Tibial artery (tissue), 4 donors: ENCODE measurements at regions not wholly inside any gene's neighbourhood (a gene's known extent, or its start where the extent isn't known, plus 50 kb on each side); places are given as distances from the start of the nearest gene placed in this dataset.

Source experiments
- DNase-seq, 2 donors: peaks; one replicate each; pipeline ENCODE4 v3.0.0-alpha.2; 2019
- H3K27ac ChIP-seq, 2 donors: fragments of 200-600 bp; sonication (generic) in 1 of 2; 1 replicate in 1 of 2; 2 replicates in 1 of 2; pipeline ENCODE4 v1.5.1; 2018 to 2019; ENCODE audit warnings: mild to moderate bottlenecking in 1 of 2
- H3K27me3 ChIP-seq, 2 donors: fragments of 200-600 bp; sonication (generic) in 1 of 2; one replicate each; pipeline versions ENCODE4 v1.5.1 to v1.6.0; 2016 to 2019
- H3K36me3 ChIP-seq, 3 donors: fragments of 200-600 bp; sonication (generic) in 2 of 3; one replicate each; pipeline ENCODE4 v1.5.1; 2016 to 2019; ENCODE audit warnings: mild to moderate bottlenecking in 2 of 3
- H3K4me1 ChIP-seq, 4 donors: fragments of 200-600 bp; sonication (generic) in 2 of 4; 1 replicate in 3 of 4; 2 replicates in 1 of 4; pipeline ENCODE4 v1.5.1; 2016 to 2019
- H3K4me3 ChIP-seq, 2 donors: fragments of 200-600 bp; sonication (generic) in 1 of 2; 1 replicate in 1 of 2; 2 replicates in 1 of 2; pipeline ENCODE4 v1.5.1; 2018 to 2019; ENCODE audit warnings: mild to moderate bottlenecking in 2 of 2
- H3K9me3 ChIP-seq, 3 donors: fragments of 200-600 bp; sonication (generic) in 1 of 3; one replicate each; pipeline ENCODE4 v1.5.1; 2016 to 2019
- CTCF ChIP-seq, 2 experiments: fragments of 200-600 bp in 1 of 2; fragments of 450-650 bp in 1 of 2; IDR thresholded peaks; one replicate each; pipeline ENCODE4 v1.5.1; 2017 to 2019; ENCODE audit warnings: antibody characterized with exemption in 2 of 2, mild to moderate bottlenecking in 1 of 2, moderate library complexity in 1 of 2
- intact Hi-C: fragments of 100-400 bp; cut with DNase I; formaldehyde crosslinking; loops from one replicate; pipeline ENCODE4 v1.15.0; 2023; ENCODE audit warnings: low total_unique reads

- H3K4me3 ChIP-seq: no peak overlapping the region
- H3K36me3 ChIP-seq: no peaks in the 10 kb centered on the region
- H3K27ac ChIP-seq: no peak overlapping the region
- DNase-seq: no peak
- H3K27me3 ChIP-seq: no peaks in the 10 kb centered on the region
- intact Hi-C loops: no loop called here
- H3K9me3 ChIP-seq: no peaks in the 10 kb centered on the region
- H3K4me1 ChIP-seq: no peaks in the 10 kb centered on the region
- TF ChIP-seq CTCF (IDR thresholded peaks at IDR 0.05): no peak
Observed at GRCh38 chr11:29782447-29782846, 234.4 kb downstream of the KCNA4 start.

DNA sequence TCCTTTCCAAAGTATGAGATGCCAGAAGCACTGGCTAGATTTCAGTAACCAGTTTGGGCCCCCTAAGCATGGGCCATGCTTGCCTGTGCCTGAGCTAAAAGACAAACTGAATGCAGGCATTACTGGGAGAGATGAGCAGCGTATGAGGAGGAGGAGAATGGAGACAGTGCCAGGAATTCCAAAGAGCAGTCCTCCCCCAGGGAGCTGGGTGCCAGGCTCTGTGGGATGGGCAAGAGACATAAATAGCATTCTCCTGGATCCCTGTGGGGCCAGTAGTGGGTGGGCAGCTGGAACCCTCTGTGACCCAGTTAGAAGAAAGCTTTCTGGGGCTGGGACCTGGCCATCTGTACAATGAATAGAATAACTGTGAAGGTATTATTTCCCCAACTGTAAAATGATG, 235.6 kb downstream of the KCNA4 start:
- intact Hi-C loops: no loop called here
- no peak for DNase-seq
- H3K4me3 ChIP-seq: no peak overlapping the region
- H3K27ac ChIP-seq: no peak overlapping the region
- no peaks in the 10 kb centered on the region for H3K36me3 ChIP-seq
- no peaks in the 10 kb centered on the region for H3K27me3 ChIP-seq
- no peaks in the 10 kb centered on the region for H3K9me3 ChIP-seq
- H3K4me1 ChIP-seq: no peaks in the 10 kb centered on the region
- no peak for TF ChIP-seq CTCF (IDR thresholded peaks at IDR 0.05)

- H3K27ac ChIP-seq: no peak overlapping the region
- no peaks in the 10 kb centered on the region for H3K36me3 ChIP-seq
- intact Hi-C loops: no loop called here
- H3K27me3 ChIP-seq: no peaks in the 10 kb centered on the region
- no peaks in the 10 kb centered on the region for H3K4me1 ChIP-seq
- no peak for DNase-seq
- TF ChIP-seq CTCF (IDR thresholded peaks at IDR 0.05): no peak
- H3K9me3 ChIP-seq: no peaks in the 10 kb centered on the region
- H3K4me3 ChIP-seq: no peak overlapping the region
Observed at GRCh38 chr11:29780756-29781155, 236.1 kb downstream of the KCNA4 start.

DNA sequence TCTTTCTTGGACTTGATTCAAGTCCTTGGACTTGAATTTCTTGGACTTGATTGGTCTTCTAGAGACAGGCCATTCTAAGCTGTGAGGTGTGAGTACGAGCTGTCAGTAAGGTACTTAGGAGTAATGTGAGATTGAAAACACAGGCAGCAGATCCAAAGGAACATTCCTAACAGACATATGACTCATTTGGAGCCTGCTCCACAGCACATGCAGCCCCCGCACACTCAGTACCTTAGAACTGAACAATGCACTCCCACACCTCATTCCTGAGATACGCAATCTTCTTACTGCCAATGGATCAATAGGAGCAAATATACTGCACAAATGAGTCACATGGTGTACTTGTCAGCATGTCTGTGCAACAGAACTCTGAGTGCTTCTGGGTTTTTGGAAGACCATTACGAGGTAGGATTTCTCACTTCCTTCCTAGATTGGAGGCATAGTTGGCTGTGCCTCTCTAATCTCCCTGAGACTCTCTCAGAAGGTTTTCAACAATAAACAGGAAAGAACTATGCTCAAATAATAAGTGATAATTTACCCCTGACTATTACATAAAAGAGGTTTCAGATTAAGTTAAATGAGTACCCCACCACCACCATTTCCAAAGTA, 243.1 kb downstream of the KCNA4 start:
- Histone ChIP-seq H3K4me3 (no peak overlapping the region), H3K36me3 (no peaks in the 10 kb centered on the region), H3K4me1 (no peaks in the 10 kb centered on the region), H3K27me3 (no peaks in the 10 kb centered on the region), H3K9me3 (no peaks in the 10 kb centered on the region), H3K27ac (no peak overlapping the region)
- no peak for DNase-seq
- no peak for TF ChIP-seq CTCF (IDR thresholded peaks at IDR 0.05)
- intact Hi-C loops: no loop called here

GRCh38 chr11:29756871-29757270, 260.0 kb downstream of the KCNA4 start:
- no peak for DNase-seq
- Histone ChIP-seq H3K4me1 (no peaks in the 10 kb centered on the region), H3K4me3 (no peak overlapping the region), H3K27ac (no peak overlapping the region), H3K9me3 (peaks cover 0 to 5% (median 0%) of the 10 kb centered on the region in 3 donors), H3K36me3 (no peaks in the 10 kb centered on the region), H3K27me3 (no peaks in the 10 kb centered on the region)
- no peak for TF ChIP-seq CTCF (IDR thresholded peaks at IDR 0.05)
- intact Hi-C loops: no loop called here

- Histone ChIP-seq H3K36me3 (no peaks in the 10 kb centered on the region), H3K9me3 (peaks cover 0 to 5% (median 0%) of the 10 kb centered on the region in 3 donors), H3K4me3 (no peak overlapping the region), H3K27ac (no peak overlapping the region), H3K4me1 (no peaks in the 10 kb centered on the region), H3K27me3 (no peaks in the 10 kb centered on the region)
- DNase-seq: no peak
- intact Hi-C loops: no loop called here
- TF ChIP-seq CTCF (IDR thresholded peaks at IDR 0.05): no peak
Observed at GRCh38 chr11:29755474-29755873, 261.4 kb downstream of the KCNA4 start.
